ENCODE measurements at regions not wholly inside any gene's neighbourhood (a gene's known extent, or its start where the extent isn't known, plus 50 kb on each side); places are given as distances from the start of the nearest gene placed in this dataset.

DNA sequence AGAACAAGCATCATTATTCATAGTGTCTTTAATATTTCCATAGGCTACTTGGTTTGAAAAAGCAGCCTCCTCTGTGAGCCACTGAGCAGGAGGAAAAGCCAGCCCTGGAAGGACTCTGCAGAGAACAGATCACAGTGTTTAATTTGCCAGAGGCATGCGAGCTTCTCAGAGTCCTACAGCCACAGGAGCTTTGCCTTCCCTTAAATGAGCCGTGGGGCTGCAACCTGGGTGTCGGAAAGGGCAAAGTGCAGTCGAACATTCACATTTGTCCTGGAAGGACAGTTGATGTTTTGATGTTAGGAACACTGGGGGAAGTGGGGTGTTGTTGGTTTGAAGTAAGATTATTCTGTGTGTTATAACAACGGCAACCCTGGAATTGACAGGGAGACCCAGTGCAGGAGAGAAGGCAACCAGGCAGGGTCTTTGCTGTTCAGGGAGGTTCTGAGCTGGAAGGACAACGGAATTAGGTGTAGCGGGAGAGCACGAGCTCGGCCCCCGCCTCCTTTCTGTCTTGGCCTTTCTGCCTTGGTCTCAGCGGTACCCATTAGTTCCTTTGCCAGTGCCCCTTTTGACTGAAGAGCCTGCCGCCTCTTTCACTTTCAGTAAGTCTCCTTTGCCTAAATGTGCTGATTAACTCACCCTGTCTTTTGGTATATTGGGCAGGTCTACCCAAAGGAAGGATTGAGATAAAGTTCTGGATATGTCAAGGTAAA is 192.3 kb upstream of the PITRM1 start:
- CTCF ChIA-PET, result no interaction called here
- ATAC-seq (peak; percentile 43), DNase-seq (no peak)
- POLR2A ChIA-PET (ENCODE audit: unreplicated experiment), result no interaction called here
- Histone ChIP-seq H4K20me1 (ENCODE audit: low read length) (no peaks in the 10 kb centered on the region), H3K79me2 (ENCODE audit: low read length) (no peaks in the 10 kb centered on the region), H3K9me3 (ENCODE audit: low read length) (no peaks in the 10 kb centered on the region), H3F3A (ENCODE audit: low read length, unreplicated experiment) (no peaks in the 10 kb centered on the region), H3K27me3 (ENCODE audit: low read length) (no peaks in the 10 kb centered on the region), H3K4me3 (ENCODE audit: low read length) (no peak overlapping the region; the same call in 1 of the 2 replicates), H3K27ac (ENCODE audit: low read length) (no peak overlapping the region), H3K4me1 (ENCODE audit: insufficient read depth, low read length) (peaks cover 12% of the 10 kb centered on the region), H3K36me3 (ENCODE audit: low read depth, low read length) (no peaks in the 10 kb centered on the region), H3K9me2 (replicated peaks; ENCODE audit: low read length) (no peaks in the 10 kb centered on the region), H2AFZ (ENCODE audit: low read length) (no peak overlapping the region), H3K9ac (ENCODE audit: low read length) (no peak overlapping the region), H3K4me2 (ENCODE audit: low read length) (peak overlapping the region; percentile 58)
- TF ChIP-seq EZH2phosphoT487 (IDR thresholded peaks at IDR 0.05; ENCODE audit: borderline replicate concordance, low read length) (no peak), EZH2 (IDR thresholded peaks at IDR 0.05; ENCODE audit: low read length, unreplicated experiment) (no peak)
- TF ChIP-seq, protein P1, sequence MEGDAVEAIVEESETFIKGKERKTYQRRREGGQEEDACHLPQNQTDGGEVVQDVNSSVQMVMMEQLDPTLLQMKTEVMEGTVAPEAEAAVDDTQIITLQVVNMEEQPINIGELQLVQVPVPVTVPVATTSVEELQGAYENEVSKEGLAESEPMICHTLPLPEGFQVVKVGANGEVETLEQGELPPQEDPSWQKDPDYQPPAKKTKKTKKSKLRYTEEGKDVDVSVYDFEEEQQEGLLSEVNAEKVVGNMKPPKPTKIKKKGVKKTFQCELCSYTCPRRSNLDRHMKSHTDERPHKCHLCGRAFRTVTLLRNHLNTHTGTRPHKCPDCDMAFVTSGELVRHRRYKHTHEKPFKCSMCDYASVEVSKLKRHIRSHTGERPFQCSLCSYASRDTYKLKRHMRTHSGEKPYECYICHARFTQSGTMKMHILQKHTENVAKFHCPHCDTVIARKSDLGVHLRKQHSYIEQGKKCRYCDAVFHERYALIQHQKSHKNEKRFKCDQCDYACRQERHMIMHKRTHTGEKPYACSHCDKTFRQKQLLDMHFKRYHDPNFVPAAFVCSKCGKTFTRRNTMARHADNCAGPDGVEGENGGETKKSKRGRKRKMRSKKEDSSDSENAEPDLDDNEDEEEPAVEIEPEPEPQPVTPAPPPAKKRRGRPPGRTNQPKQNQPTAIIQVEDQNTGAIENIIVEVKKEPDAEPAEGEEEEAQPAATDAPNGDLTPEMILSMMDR (conservative IDR thresholded peaks at IDR 0.05; ENCODE audit: low read depth, low read length), result no peak
- no TSS peak for BruUV-seq (replicated peaks)
- intact Hi-C loops (cut with micrococcal nuclease), result no loop called here

DNA sequence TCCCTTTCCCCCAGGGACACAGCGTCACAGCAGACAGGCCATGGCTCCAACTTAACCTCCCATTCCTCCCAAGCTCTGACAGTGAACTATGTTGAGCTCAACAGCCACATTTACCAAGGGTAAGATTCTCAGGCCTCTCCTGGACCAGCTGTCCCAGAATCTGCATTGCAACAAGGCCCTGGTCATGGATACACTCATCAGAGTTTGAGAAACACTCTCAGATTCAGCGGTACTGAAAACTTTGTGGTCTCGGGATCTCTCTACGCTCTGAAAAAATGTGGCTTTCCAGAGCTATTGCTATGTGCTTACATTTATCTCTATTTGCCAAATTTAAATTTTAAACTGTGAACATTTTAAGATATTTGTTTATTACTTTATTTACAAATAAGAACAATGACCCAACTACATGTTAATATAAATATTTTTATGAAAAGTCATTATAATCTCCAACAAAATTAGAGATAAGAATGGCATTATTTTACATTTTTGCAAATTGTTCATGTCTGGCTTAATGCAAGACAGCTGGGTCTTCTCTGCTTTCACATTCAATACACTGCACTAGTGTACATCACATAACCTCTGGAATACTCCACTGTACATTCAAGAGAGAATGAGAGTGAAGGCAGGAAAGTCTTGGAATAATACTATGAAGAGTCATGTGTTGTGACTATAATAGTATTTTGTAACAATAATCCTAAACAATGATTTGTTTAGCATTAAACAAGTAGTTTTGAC is 190.9 kb upstream of the PITRM1 start:
- no peak overlapping the region for H3K4me2 ChIP-seq (ENCODE audit: low read length)
- no peak overlapping the region for H2AFZ ChIP-seq (ENCODE audit: low read length)
- no peaks in the 10 kb centered on the region for H3K27me3 ChIP-seq (ENCODE audit: low read length)
- no peaks in the 10 kb centered on the region for H4K20me1 ChIP-seq (ENCODE audit: low read length)
- H3F3A ChIP-seq (ENCODE audit: low read length, unreplicated experiment), result no peaks in the 10 kb centered on the region
- H3K9me2 ChIP-seq (replicated peaks; ENCODE audit: low read length), result no peaks in the 10 kb centered on the region
- intact Hi-C loops (cut with micrococcal nuclease), result no loop called here
- H3K4me3 ChIP-seq (ENCODE audit: low read length), result no peak overlapping the region
- TF ChIP-seq EZH2phosphoT487 (IDR thresholded peaks at IDR 0.05; ENCODE audit: borderline replicate concordance, low read length) (no peak), EZH2 (IDR thresholded peaks at IDR 0.05; ENCODE audit: low read length, unreplicated experiment) (no peak)
- TF ChIP-seq, protein P1 (conservative IDR thresholded peaks at IDR 0.05; ENCODE audit: low read depth, low read length), result no peak
- no peak overlapping the region for H3K9ac ChIP-seq (ENCODE audit: low read length)
- ATAC-seq (no peak), DNase-seq (no peak)
- H3K9me3 ChIP-seq (ENCODE audit: low read length), result no peaks in the 10 kb centered on the region
- H3K36me3 ChIP-seq (ENCODE audit: low read depth, low read length), result no peaks in the 10 kb centered on the region
- ChIA-PET POLR2A (ENCODE audit: unreplicated experiment) (no interaction called here), CTCF (no interaction called here)
- no peaks in the 10 kb centered on the region for H3K79me2 ChIP-seq (ENCODE audit: low read length)
- H3K27ac ChIP-seq (ENCODE audit: low read length), result no peak overlapping the region
- H3K4me1 ChIP-seq (ENCODE audit: insufficient read depth, low read length), result peaks cover 12% of the 10 kb centered on the region
- BruUV-seq (replicated peaks), result no TSS peak

DNA sequence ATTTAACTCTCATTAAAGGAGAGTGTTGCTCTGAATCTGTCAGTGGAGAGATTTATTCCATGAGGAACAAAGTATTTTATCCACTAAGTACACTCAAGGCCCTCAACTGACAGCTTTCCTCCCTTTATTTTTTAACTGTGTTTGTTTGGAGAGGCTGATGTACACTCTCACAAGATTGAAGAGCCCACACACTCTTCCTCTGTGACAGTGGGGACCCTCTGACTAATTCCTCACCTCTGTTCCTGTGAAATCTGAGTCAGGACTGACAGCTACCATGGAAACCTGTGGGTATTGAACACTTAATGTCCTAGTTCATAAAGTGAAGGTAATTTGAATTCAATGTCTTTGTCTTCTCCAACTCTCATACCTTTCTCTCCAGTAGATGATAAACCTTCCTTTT is 189.8 kb upstream of the PITRM1 start:
- ATAC-seq (no peak), DNase-seq (no peak)
- H3K4me3 ChIP-seq (ENCODE audit: low read length), result no peak overlapping the region
- H3K4me1 ChIP-seq (ENCODE audit: insufficient read depth, low read length), result peaks cover 12% of the 10 kb centered on the region
- no peak overlapping the region for H2AFZ ChIP-seq (ENCODE audit: low read length)
- H3F3A ChIP-seq (ENCODE audit: low read length, unreplicated experiment), result no peaks in the 10 kb centered on the region
- no peak overlapping the region for H3K27ac ChIP-seq (ENCODE audit: low read length)
- no peaks in the 10 kb centered on the region for H3K27me3 ChIP-seq (ENCODE audit: low read length)
- H3K79me2 ChIP-seq (ENCODE audit: low read length), result no peaks in the 10 kb centered on the region
- H3K9ac ChIP-seq (ENCODE audit: low read length), result no peak overlapping the region
- no peaks in the 10 kb centered on the region for H4K20me1 ChIP-seq (ENCODE audit: low read length)
- no TSS peak for BruUV-seq (replicated peaks)
- H3K36me3 ChIP-seq (ENCODE audit: low read depth, low read length), result no peaks in the 10 kb centered on the region
- no peak for TF ChIP-seq EZH2phosphoT487 (IDR thresholded peaks at IDR 0.05; ENCODE audit: borderline replicate concordance, low read length)
- TF ChIP-seq EZH2 (IDR thresholded peaks at IDR 0.05; ENCODE audit: low read length, unreplicated experiment), result no peak
- TF ChIP-seq, protein P1 (conservative IDR thresholded peaks at IDR 0.05; ENCODE audit: low read depth, low read length), result no peak
- intact Hi-C loops (cut with micrococcal nuclease), result no loop called here
- POLR2A ChIA-PET (ENCODE audit: unreplicated experiment), result no interaction called here
- H3K9me2 ChIP-seq (replicated peaks; ENCODE audit: low read length), result no peaks in the 10 kb centered on the region
- no peaks in the 10 kb centered on the region for H3K9me3 ChIP-seq (ENCODE audit: low read length)
- CTCF ChIA-PET, result no interaction called here
- H3K4me2 ChIP-seq (ENCODE audit: low read length), result no peak overlapping the region

Measured in PC-3 (cell line).